Panc1 (cell line): ENCODE measurements at regions not wholly inside any gene's neighbourhood (a gene's known extent, or its start where the extent isn't known, plus 50 kb on each side); places are given as distances from the start of the nearest gene placed in this dataset.
A peak's percentile ranks its signal among the peaks of the same experiment; 100 is the strongest.

ENCODE experiments used
- POLR2AphosphoS5 ChIP-seq: IDR thresholded peaks from 2 replicates; pipeline ENCODE4 v1.6.1; 2012; ENCODE audit warnings: mild to moderate bottlenecking, low read depth, low read length, moderate library complexity
- SIN3A ChIP-seq: IDR thresholded peaks from 2 replicates; pipeline ENCODE4 v1.6.1; 2012; ENCODE audit warnings: low read depth, mild to moderate bottlenecking, low read length, moderate library complexity, borderline replicate concordance; ENCODE audit not compliant: insufficient read depth
- TCF7L2 ChIP-seq: IDR thresholded peaks from 2 replicates; pipeline ENCODE4 v1.6.1; 2011; ENCODE audit warnings: mild to moderate bottlenecking, low read depth, low read length, inconsistent platforms
- TF ChIP-seq, protein P1 (sequence below): fragments of 450-650 bp; IDR thresholded peaks from 2 replicates; pipeline ENCODE4 v1.5.1; 2017; ENCODE audit warnings: mild to moderate bottlenecking
- TF ChIP-seq, protein P2 (sequence below), 2 experiments: IDR thresholded peaks; 2 replicates each; pipeline ENCODE4 v1.6.1; 2011 to 2012; ENCODE audit warnings: low read depth in 2 of 2, control low read depth in 1 of 2, low read length in 1 of 2, mild to moderate bottlenecking in 1 of 2, moderate library complexity in 1 of 2; ENCODE audit not compliant: insufficient read depth in 1 of 2

DNA sequence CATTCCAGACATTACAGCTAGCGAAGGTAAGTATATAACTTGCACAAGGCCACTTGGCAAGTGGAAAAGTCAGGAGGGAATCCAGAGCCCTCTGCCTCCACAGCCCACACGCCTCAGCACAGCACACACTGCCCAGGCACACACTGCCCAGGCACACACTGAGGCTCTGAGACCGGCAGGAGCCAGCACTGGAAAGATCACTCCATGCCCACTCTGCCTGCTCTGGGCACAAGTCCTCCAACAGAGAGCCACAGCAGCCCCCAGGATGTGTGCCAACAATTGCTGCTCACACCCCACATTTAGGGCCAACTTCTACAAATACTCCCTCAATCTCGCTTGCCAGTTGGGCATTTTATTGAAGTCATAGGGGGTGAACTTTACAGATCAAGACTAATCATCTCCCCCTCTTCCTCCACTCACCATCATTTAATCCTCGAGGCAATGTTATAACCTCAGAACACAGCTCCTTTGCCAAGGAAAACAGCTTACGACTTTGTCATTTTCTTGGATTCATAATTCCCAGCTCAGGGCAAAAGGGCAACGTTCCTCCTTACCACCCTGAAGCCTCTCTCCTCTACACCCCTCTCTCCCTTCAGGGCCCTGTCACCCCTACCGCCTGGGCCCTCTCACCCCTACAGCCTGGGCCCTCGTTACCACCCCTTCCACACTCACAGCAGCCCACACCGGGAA lies 53.0 kb upstream of the TPM1 start:
- TF ChIP-seq POLR2AphosphoS5 (peak; percentile 40; the same call in 1 of the 2 replicates), SIN3A (no peak), TCF7L2 (no peak; the same call in 1 of the 2 replicates)
- TF ChIP-seq, protein P1, sequence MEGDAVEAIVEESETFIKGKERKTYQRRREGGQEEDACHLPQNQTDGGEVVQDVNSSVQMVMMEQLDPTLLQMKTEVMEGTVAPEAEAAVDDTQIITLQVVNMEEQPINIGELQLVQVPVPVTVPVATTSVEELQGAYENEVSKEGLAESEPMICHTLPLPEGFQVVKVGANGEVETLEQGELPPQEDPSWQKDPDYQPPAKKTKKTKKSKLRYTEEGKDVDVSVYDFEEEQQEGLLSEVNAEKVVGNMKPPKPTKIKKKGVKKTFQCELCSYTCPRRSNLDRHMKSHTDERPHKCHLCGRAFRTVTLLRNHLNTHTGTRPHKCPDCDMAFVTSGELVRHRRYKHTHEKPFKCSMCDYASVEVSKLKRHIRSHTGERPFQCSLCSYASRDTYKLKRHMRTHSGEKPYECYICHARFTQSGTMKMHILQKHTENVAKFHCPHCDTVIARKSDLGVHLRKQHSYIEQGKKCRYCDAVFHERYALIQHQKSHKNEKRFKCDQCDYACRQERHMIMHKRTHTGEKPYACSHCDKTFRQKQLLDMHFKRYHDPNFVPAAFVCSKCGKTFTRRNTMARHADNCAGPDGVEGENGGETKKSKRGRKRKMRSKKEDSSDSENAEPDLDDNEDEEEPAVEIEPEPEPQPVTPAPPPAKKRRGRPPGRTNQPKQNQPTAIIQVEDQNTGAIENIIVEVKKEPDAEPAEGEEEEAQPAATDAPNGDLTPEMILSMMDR: no peak
- TF ChIP-seq, protein P2, sequence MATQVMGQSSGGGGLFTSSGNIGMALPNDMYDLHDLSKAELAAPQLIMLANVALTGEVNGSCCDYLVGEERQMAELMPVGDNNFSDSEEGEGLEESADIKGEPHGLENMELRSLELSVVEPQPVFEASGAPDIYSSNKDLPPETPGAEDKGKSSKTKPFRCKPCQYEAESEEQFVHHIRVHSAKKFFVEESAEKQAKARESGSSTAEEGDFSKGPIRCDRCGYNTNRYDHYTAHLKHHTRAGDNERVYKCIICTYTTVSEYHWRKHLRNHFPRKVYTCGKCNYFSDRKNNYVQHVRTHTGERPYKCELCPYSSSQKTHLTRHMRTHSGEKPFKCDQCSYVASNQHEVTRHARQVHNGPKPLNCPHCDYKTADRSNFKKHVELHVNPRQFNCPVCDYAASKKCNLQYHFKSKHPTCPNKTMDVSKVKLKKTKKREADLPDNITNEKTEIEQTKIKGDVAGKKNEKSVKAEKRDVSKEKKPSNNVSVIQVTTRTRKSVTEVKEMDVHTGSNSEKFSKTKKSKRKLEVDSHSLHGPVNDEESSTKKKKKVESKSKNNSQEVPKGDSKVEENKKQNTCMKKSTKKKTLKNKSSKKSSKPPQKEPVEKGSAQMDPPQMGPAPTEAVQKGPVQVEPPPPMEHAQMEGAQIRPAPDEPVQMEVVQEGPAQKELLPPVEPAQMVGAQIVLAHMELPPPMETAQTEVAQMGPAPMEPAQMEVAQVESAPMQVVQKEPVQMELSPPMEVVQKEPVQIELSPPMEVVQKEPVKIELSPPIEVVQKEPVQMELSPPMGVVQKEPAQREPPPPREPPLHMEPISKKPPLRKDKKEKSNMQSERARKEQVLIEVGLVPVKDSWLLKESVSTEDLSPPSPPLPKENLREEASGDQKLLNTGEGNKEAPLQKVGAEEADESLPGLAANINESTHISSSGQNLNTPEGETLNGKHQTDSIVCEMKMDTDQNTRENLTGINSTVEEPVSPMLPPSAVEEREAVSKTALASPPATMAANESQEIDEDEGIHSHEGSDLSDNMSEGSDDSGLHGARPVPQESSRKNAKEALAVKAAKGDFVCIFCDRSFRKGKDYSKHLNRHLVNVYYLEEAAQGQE (IDR thresholded peaks at IDR 0.05; ENCODE audit: insufficient read depth in 1 of 2, low read depth in 2 of 2, low read length in 1 of 2): no peak
